RWPE2 (cell line): ENCODE measurements at regions not wholly inside any gene's neighbourhood (a gene's known extent, or its start where the extent isn't known, plus 50 kb on each side); places are given as distances from the start of the nearest gene placed in this dataset.
"Not testable (repeated sequence)": the region's sequence is repeated elsewhere in the genome, so short reads cannot be mapped to it uniquely, and the experiment has no call there.

Source experiments
- ATAC-seq: fragments of 200-7000 bp; cut with Tn5 transposase; 3 replicates; pipeline ENCODE4 v1.9.1; 2021; ENCODE audit warnings: low read depth
- DNase-seq: peaks from one replicate; pipeline ENCODE4 v3.0.0-alpha.2; 2020; ENCODE audit warnings: low spot score
- H3K27ac ChIP-seq: fragments of 450-650 bp; 2 replicates; pipeline ENCODE4 v1.5.1; 2017; ENCODE audit warnings: mild to moderate bottlenecking; ENCODE audit not compliant: poor library complexity, severe bottlenecking
- H3K27me3 ChIP-seq: fragments of 250-450 bp; sonication (Bioruptor Pico); 2 replicates; pipeline ENCODE4 v1.5.1; 2021; ENCODE audit warnings: mild to moderate bottlenecking, moderate library complexity; ENCODE audit not compliant: insufficient read depth, poor library complexity, severe bottlenecking
- H3K36me3 ChIP-seq: fragments of 250-450 bp; sonication (Bioruptor Pico); 2 replicates; pipeline ENCODE4 v1.5.1; 2020; ENCODE audit warnings: low read depth, mild to moderate bottlenecking, moderate library complexity
- H3K4me1 ChIP-seq: fragments of 250-450 bp; sonication (Bioruptor Pico); 2 replicates; pipeline ENCODE4 v1.5.1; 2021; ENCODE audit warnings: mild to moderate bottlenecking, moderate library complexity; ENCODE audit not compliant: insufficient read depth, poor library complexity, severe bottlenecking
- H3K4me3 ChIP-seq: fragments of 250-450 bp; sonication (Bioruptor Pico); 2 replicates; pipeline ENCODE4 v1.5.1; 2021; ENCODE audit warnings: mild to moderate bottlenecking, moderate library complexity; ENCODE audit not compliant: severe bottlenecking
- H3K9me3 ChIP-seq: fragments of 250-450 bp; sonication (Bioruptor Pico); 2 replicates; pipeline ENCODE4 v1.5.1; 2021; ENCODE audit warnings: mild to moderate bottlenecking, moderate library complexity; ENCODE audit not compliant: severe bottlenecking
- CTCF ChIP-seq: fragments of 450-650 bp; IDR thresholded peaks from one replicate; pipeline ENCODE4 v1.5.1; 2017; ENCODE audit warnings: mild to moderate bottlenecking, moderate library complexity; ENCODE audit not compliant: poor library complexity, severe bottlenecking

- not testable (repeated sequence) for H3K36me3 ChIP-seq, H3K4me3 ChIP-seq, H3K4me1 ChIP-seq, H3K27me3 ChIP-seq, ATAC-seq, DNase-seq, H3K9me3 ChIP-seq, H3K27ac ChIP-seq
Measured at GRCh38 chr7:63856466-63856865, 142.2 kb upstream of the ZNF722 start.

GRCh38 chr7:63867127-63867526 lies 131.5 kb upstream of the ZNF722 start:
- H3K9me3 ChIP-seq: peaks cover 9% of the 10 kb centered on the region
- no peaks in the 10 kb centered on the region for H3K36me3 ChIP-seq
- ATAC-seq: no peak

GRCh38 chr7:63874242-63874641 lies 124.4 kb upstream of the ZNF722 start:
- H3K27ac ChIP-seq, H3K4me3 ChIP-seq, H3K27me3 ChIP-seq, H3K9me3 ChIP-seq, H3K4me1 ChIP-seq, ATAC-seq, H3K36me3 ChIP-seq, DNase-seq: not testable (repeated sequence)

More at GRCh38 chr7:63867127-63867526, 131.5 kb upstream of the ZNF722 start:
- Histone ChIP-seq H3K27me3 (no peaks in the 10 kb centered on the region), H3K4me3 (no peak overlapping the region), H3K4me1 (no peaks in the 10 kb centered on the region), H3K27ac (no peak overlapping the region)
- DNase-seq: no peak
- TF ChIP-seq CTCF: no peak

GRCh38 chr7:63876707-63877322 lies 121.8 kb upstream of the ZNF722 start:
- H3K27ac ChIP-seq: no peak overlapping the region
- H3K9me3 ChIP-seq: peaks cover 10% of the 10 kb centered on the region
- no peak for DNase-seq
- no peak for ATAC-seq
- no peaks in the 10 kb centered on the region for H3K4me1 ChIP-seq
- no peaks in the 10 kb centered on the region for H3K27me3 ChIP-seq
- TF ChIP-seq CTCF: no peak
- H3K4me3 ChIP-seq: no peak overlapping the region
- H3K36me3 ChIP-seq: no peaks in the 10 kb centered on the region

GRCh38 chr7:63887031-63887430 lies 111.6 kb upstream of the ZNF722 start:
- no peaks in the 10 kb centered on the region for H3K4me1 ChIP-seq
- no peak for ATAC-seq
- H3K36me3 ChIP-seq: no peaks in the 10 kb centered on the region
- TF ChIP-seq CTCF: no peak
- H3K9me3 ChIP-seq: no peaks in the 10 kb centered on the region
- no peak overlapping the region for H3K27ac ChIP-seq
- H3K27me3 ChIP-seq: no peaks in the 10 kb centered on the region
- no peak overlapping the region for H3K4me3 ChIP-seq
- DNase-seq: no peak

GRCh38 chr7:63899691-63900393 lies 98.8 kb upstream of the ZNF722 start:
- no peaks in the 10 kb centered on the region for H3K36me3 ChIP-seq
- no peak for TF ChIP-seq CTCF
- H3K27me3 ChIP-seq: no peaks in the 10 kb centered on the region
- ATAC-seq (no peak), DNase-seq (no peak)
- no peak overlapping the region for H3K4me3 ChIP-seq
- H3K27ac ChIP-seq: no peak overlapping the region
- H3K9me3 ChIP-seq: no peaks in the 10 kb centered on the region
- H3K4me1 ChIP-seq: no peaks in the 10 kb centered on the region
